IMR-90 (cell line): ENCODE measurements at regions not wholly inside any gene's neighbourhood (a gene's known extent, or its start where the extent isn't known, plus 50 kb on each side); places are given as distances from the start of the nearest gene placed in this dataset.
"Not testable (repeated sequence)": the region's sequence is repeated elsewhere in the genome, so short reads cannot be mapped to it uniquely, and the experiment has no call there.

Source experiments
- BHLHE40 ChIP-seq: fragments of 150-350 bp; IDR thresholded peaks from 2 replicates; pipeline ENCODE4 v1.6.1; 2016; ENCODE audit warnings: mild to moderate bottlenecking, low read depth, low read length
- CEBPB ChIP-seq: IDR thresholded peaks from 2 replicates; pipeline ENCODE4 v1.6.1; 2012; ENCODE audit warnings: low read depth, low read length, improper control_type of control experiment
- CHD1 ChIP-seq: IDR thresholded peaks from 2 replicates; pipeline ENCODE4 v1.6.1; 2012; ENCODE audit warnings: low read depth, low read length, improper control_type of control experiment
- FOS ChIP-seq: fragments of 150-350 bp; IDR thresholded peaks from 2 replicates; pipeline ENCODE4 v1.6.1; 2016; ENCODE audit warnings: low read depth, low read length
- MAFK ChIP-seq: IDR thresholded peaks from 2 replicates; pipeline ENCODE4 v1.6.1; 2012; ENCODE audit warnings: low read depth, low read length, improper control_type of control experiment
- MAZ ChIP-seq: IDR thresholded peaks from 2 replicates; pipeline ENCODE4 v1.6.1; 2012; ENCODE audit warnings: low read depth, mild to moderate bottlenecking, low read length, improper control_type of control experiment, moderate library complexity, borderline replicate concordance
- MXI1 ChIP-seq: IDR thresholded peaks from 2 replicates; pipeline ENCODE4 v1.6.1; 2012; ENCODE audit warnings: low read depth, mild to moderate bottlenecking, low read length, moderate library complexity, borderline replicate concordance
- POLR2A ChIP-seq: IDR thresholded peaks from 2 replicates; pipeline ENCODE4 v1.6.1; 2012; ENCODE audit warnings: mild to moderate bottlenecking, low read depth, low read length
- RAD21 ChIP-seq: IDR thresholded peaks from 2 replicates; pipeline ENCODE4 v1.6.1; 2012; ENCODE audit warnings: low read length, improper control_type of control experiment
- RCOR1 ChIP-seq: IDR thresholded peaks from 2 replicates; pipeline ENCODE4 v1.6.1; 2012; ENCODE audit warnings: mild to moderate bottlenecking, low read length, improper control_type of control experiment; ENCODE audit not compliant: insufficient replicate concordance
- RFX5 ChIP-seq: IDR thresholded peaks from 2 replicates; pipeline ENCODE4 v1.8.0; 2012; ENCODE audit warnings: low read depth, mild to moderate bottlenecking, low read length, moderate library complexity
- SMC3 ChIP-seq: fragments of 150-350 bp; IDR thresholded peaks from 2 replicates; pipeline ENCODE4 v1.6.1; 2016; ENCODE audit warnings: low read depth, mild to moderate bottlenecking, antibody characterized with exemption, low read length, moderate library complexity
- TF ChIP-seq, protein P1 (sequence below): conservative IDR thresholded peaks from 2 replicates; pipeline ENCODE4 v1.5.1; 2012; ENCODE audit warnings: mild to moderate bottlenecking, low read depth, low read length, improper control_type of control experiment
- TF ChIP-seq, protein P2 (sequence below): fragments of 150-350 bp; IDR thresholded peaks from 2 replicates; pipeline ENCODE4 v1.6.1; 2017; ENCODE audit warnings: mild to moderate bottlenecking, antibody characterized with exemption, low read length, low read depth

DNA sequence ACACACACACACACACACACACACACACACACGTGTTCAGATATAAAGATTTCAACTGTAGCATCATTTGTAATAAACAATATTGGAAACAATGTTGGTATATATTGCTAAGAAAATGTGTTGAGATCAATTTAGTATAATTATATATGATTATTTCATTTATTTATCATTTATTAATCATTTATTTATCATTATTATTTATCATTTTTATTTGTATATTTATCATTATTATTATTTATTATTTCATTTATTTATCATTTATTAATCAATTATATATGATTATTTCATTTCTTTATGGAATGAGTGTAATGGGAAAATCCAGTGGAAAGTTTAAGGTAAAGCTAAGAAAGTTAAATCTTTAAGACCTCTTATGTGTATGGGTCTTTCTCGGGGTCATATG lies 1223.4 kb upstream of the PCDH10 start:
- TF ChIP-seq RAD21, MAZ, POLR2A, CHD1, MXI1, BHLHE40, RCOR1, CEBPB, SMC3, RFX5, MAFK, FOS: not testable (repeated sequence)
- TF ChIP-seq, protein P1, sequence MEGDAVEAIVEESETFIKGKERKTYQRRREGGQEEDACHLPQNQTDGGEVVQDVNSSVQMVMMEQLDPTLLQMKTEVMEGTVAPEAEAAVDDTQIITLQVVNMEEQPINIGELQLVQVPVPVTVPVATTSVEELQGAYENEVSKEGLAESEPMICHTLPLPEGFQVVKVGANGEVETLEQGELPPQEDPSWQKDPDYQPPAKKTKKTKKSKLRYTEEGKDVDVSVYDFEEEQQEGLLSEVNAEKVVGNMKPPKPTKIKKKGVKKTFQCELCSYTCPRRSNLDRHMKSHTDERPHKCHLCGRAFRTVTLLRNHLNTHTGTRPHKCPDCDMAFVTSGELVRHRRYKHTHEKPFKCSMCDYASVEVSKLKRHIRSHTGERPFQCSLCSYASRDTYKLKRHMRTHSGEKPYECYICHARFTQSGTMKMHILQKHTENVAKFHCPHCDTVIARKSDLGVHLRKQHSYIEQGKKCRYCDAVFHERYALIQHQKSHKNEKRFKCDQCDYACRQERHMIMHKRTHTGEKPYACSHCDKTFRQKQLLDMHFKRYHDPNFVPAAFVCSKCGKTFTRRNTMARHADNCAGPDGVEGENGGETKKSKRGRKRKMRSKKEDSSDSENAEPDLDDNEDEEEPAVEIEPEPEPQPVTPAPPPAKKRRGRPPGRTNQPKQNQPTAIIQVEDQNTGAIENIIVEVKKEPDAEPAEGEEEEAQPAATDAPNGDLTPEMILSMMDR = not testable (repeated sequence)
- TF ChIP-seq, protein P2, sequence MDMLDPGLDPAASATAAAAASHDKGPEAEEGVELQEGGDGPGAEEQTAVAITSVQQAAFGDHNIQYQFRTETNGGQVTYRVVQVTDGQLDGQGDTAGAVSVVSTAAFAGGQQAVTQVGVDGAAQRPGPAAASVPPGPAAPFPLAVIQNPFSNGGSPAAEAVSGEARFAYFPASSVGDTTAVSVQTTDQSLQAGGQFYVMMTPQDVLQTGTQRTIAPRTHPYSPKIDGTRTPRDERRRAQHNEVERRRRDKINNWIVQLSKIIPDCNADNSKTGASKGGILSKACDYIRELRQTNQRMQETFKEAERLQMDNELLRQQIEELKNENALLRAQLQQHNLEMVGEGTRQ = not testable (repeated sequence)
